CD4-positive, CD25-positive, alpha-beta regulatory T cell (primary cell): ENCODE measurements at regions not wholly inside any gene's neighbourhood (a gene's known extent, or its start where the extent isn't known, plus 50 kb on each side); places are given as distances from the start of the nearest gene placed in this dataset.

Experiments used
- ATAC-seq, 2 donors: fragments of 150-1000 bp; cut with Tn5 transposase; one replicate each; pipeline ENCODE4 v1.10.0; 2021; ENCODE audit warnings: low read depth in 2 of 2, moderate number of reproducible peaks in 2 of 2, moderate library complexity in 1 of 2
- DNase-seq, 3 donors: peaks; one replicate each; pipeline versions ENCODE4 v3.0.0 to v3.0.0-alpha.2; 2012 to 2022; ENCODE audit warnings: mixed read lengths in 1 of 3
- H3K27ac ChIP-seq: one replicate; pipeline ENCODE4 v1.7.0; 2013; ENCODE audit warnings: mild to moderate bottlenecking, low read length; ENCODE audit not compliant: insufficient read depth, poor library complexity, severe bottlenecking
- H3K27me3 ChIP-seq: one replicate; pipeline ENCODE4 v1.7.0; 2013; ENCODE audit warnings: low read length; ENCODE audit not compliant: control insufficient read depth, insufficient read depth
- H3K36me3 ChIP-seq: one replicate; pipeline ENCODE4 v1.7.0; 2013; ENCODE audit warnings: mild to moderate bottlenecking, low read length, moderate library complexity; ENCODE audit not compliant: control insufficient read depth, insufficient read depth
- H3K4me1 ChIP-seq: 2 replicates; pipeline ENCODE4 v1.7.0; 2013; ENCODE audit warnings: mild to moderate bottlenecking, low read length; ENCODE audit not compliant: insufficient read depth, control insufficient read depth, poor library complexity, severe bottlenecking
- H3K4me3 ChIP-seq: one replicate; pipeline ENCODE4 v1.7.0; 2013; ENCODE audit warnings: low read depth, mild to moderate bottlenecking, low read length, moderate library complexity
- H3K9me3 ChIP-seq, 2 experiments: 1 replicate in 1 of 2; 2 replicates in 1 of 2; pipeline ENCODE4 v1.7.0; 2013; ENCODE audit warnings: low read length in 2 of 2, mild to moderate bottlenecking in 1 of 2, moderate library complexity in 1 of 2; ENCODE audit not compliant: control insufficient read depth in 2 of 2
- H3K27ac Mint-ChIP-seq, 3 donors: one replicate each; pipeline ENCODE4 v1.8.0; 2020 to 2022; ENCODE audit warnings: mild to moderate bottlenecking in 3 of 3, mixed read lengths in 3 of 3, moderate library complexity in 2 of 3
- H3K27me3 Mint-ChIP-seq: one replicate; pipeline ENCODE4 v1.8.0; 2022; ENCODE audit warnings: mild to moderate bottlenecking, mixed read lengths
- H3K36me3 Mint-ChIP-seq: one replicate; pipeline ENCODE4 v1.8.0; 2020; ENCODE audit warnings: mixed read lengths
- H3K4me1 Mint-ChIP-seq, 4 donors: one replicate each; pipeline ENCODE4 v1.8.0; 2020 to 2022; ENCODE audit warnings: mixed read lengths in 4 of 4, mild to moderate bottlenecking in 1 of 4
- H3K4me3 Mint-ChIP-seq, 4 donors: one replicate each; pipeline ENCODE4 v1.8.0; 2020 to 2022; ENCODE audit warnings: mild to moderate bottlenecking in 4 of 4, mixed read lengths in 4 of 4, moderate library complexity in 3 of 4
- H3K9me3 Mint-ChIP-seq, 7 donors: one replicate each; pipeline ENCODE4 v1.8.0; 2020 to 2022; ENCODE audit warnings: mixed read lengths in 7 of 7, mild to moderate bottlenecking in 3 of 7, moderate library complexity in 2 of 7

- Mint-ChIP-seq H3K4me1 (peaks cover 0 to 5% (median 1%) of the 10 kb centered on the region in 4 donors), H3K4me3 (no peak overlapping the region), H3K27ac (peak overlapping the region in 1 of 3 donors; percentile 45), H3K36me3 (no peaks in the 10 kb centered on the region), H3K9me3 (no peaks in the 10 kb centered on the region), H3K27me3 (peaks cover 8% of the 10 kb centered on the region)
- ATAC-seq, result no peak
- Histone ChIP-seq H3K36me3 (no peaks in the 10 kb centered on the region), H3K4me1 (peaks cover 3% of the 10 kb centered on the region), H3K4me3 (no peak overlapping the region), H3K9me3 (no peaks in the 10 kb centered on the region), H3K27ac (no peak overlapping the region), H3K27me3 (no peaks in the 10 kb centered on the region)
- no peak for DNase-seq
Observed at GRCh38 chr10:62614389-62615157, 189.9 kb upstream of the ADO start.

- Histone ChIP-seq H3K27ac (no peak overlapping the region), H3K27me3 (no peaks in the 10 kb centered on the region), H3K4me1 (no peaks in the 10 kb centered on the region), H3K9me3 (no peaks in the 10 kb centered on the region), H3K36me3 (no peaks in the 10 kb centered on the region), H3K4me3 (no peak overlapping the region)
- Mint-ChIP-seq H3K27ac (no peak overlapping the region), H3K4me1 (peaks cover 0 to 2% (median 0%) of the 10 kb centered on the region in 4 donors), H3K36me3 (no peaks in the 10 kb centered on the region), H3K9me3 (no peaks in the 10 kb centered on the region), H3K27me3 (no peaks in the 10 kb centered on the region), H3K4me3 (no peak overlapping the region)
- ATAC-seq (no peak), DNase-seq (no peak)
Observed at GRCh38 chr10:62616885-62617590, 187.5 kb upstream of the ADO start.

GRCh38 chr10:62617652-62618051 is 186.9 kb upstream of the ADO start:
- H3K36me3 Mint-ChIP-seq, result no peaks in the 10 kb centered on the region
- ATAC-seq (no peak), DNase-seq (no peak)
- peaks cover 0 to 2% (median 0%) of the 10 kb centered on the region in 4 donors for H3K4me1 Mint-ChIP-seq
- no peak overlapping the region for H3K4me3 ChIP-seq
- no peaks in the 10 kb centered on the region for H3K27me3 ChIP-seq
- no peak overlapping the region for H3K27ac ChIP-seq
- no peaks in the 10 kb centered on the region for H3K36me3 ChIP-seq
- no peaks in the 10 kb centered on the region for H3K4me1 ChIP-seq
- H3K27ac Mint-ChIP-seq, result no peak overlapping the region
- H3K9me3 ChIP-seq, result no peaks in the 10 kb centered on the region
- H3K9me3 Mint-ChIP-seq, result no peaks in the 10 kb centered on the region
- H3K27me3 Mint-ChIP-seq, result no peaks in the 10 kb centered on the region
- H3K4me3 Mint-ChIP-seq, result no peak overlapping the region

- H3K27me3 ChIP-seq, result no peaks in the 10 kb centered on the region
- DNase-seq (no peak), ATAC-seq (no peak)
- no peaks in the 10 kb centered on the region for H3K9me3 Mint-ChIP-seq
- no peaks in the 10 kb centered on the region for H3K9me3 ChIP-seq
- H3K36me3 ChIP-seq, result no peaks in the 10 kb centered on the region
- H3K27ac ChIP-seq, result no peak overlapping the region
- no peaks in the 10 kb centered on the region for H3K4me1 ChIP-seq
- H3K4me3 Mint-ChIP-seq, result no peak overlapping the region
- H3K27ac Mint-ChIP-seq, result no peak overlapping the region
- peaks cover 0 to 2% (median 0%) of the 10 kb centered on the region in 4 donors for H3K4me1 Mint-ChIP-seq
- no peaks in the 10 kb centered on the region for H3K27me3 Mint-ChIP-seq
- no peaks in the 10 kb centered on the region for H3K36me3 Mint-ChIP-seq
- H3K4me3 ChIP-seq, result no peak overlapping the region
Observed at GRCh38 chr10:62618054-62618453, 186.5 kb upstream of the ADO start.

- ATAC-seq (no peak), DNase-seq (no peak)
- no peaks in the 10 kb centered on the region for H3K27me3 ChIP-seq
- no peak overlapping the region for H3K4me3 ChIP-seq
- no peaks in the 10 kb centered on the region for H3K36me3 ChIP-seq
- no peaks in the 10 kb centered on the region for H3K4me1 ChIP-seq
- Mint-ChIP-seq H3K36me3 (no peaks in the 10 kb centered on the region), H3K27me3 (no peaks in the 10 kb centered on the region), H3K27ac (no peak overlapping the region), H3K4me1 (peaks cover 0 to 2% (median 0%) of the 10 kb centered on the region in 4 donors), H3K4me3 (no peak overlapping the region), H3K9me3 (no peaks in the 10 kb centered on the region)
- H3K27ac ChIP-seq, result no peak overlapping the region
- no peaks in the 10 kb centered on the region for H3K9me3 ChIP-seq
Observed at GRCh38 chr10:62618576-62619412, 185.7 kb upstream of the ADO start.

- H3K4me3 Mint-ChIP-seq, result no peak overlapping the region
- H3K4me1 Mint-ChIP-seq, result peaks cover 0 to 2% (median 0%) of the 10 kb centered on the region in 4 donors
- DNase-seq (no peak), ATAC-seq (no peak)
- no peaks in the 10 kb centered on the region for H3K27me3 ChIP-seq
- H3K27me3 Mint-ChIP-seq, result no peaks in the 10 kb centered on the region
- no peaks in the 10 kb centered on the region for H3K9me3 Mint-ChIP-seq
- H3K36me3 ChIP-seq, result no peaks in the 10 kb centered on the region
- H3K27ac Mint-ChIP-seq, result no peak overlapping the region
- no peaks in the 10 kb centered on the region for H3K36me3 Mint-ChIP-seq
- no peak overlapping the region for H3K4me3 ChIP-seq
- no peaks in the 10 kb centered on the region for H3K9me3 ChIP-seq
- H3K27ac ChIP-seq, result no peak overlapping the region
- no peaks in the 10 kb centered on the region for H3K4me1 ChIP-seq
Observed at GRCh38 chr10:62619413-62619738, 185.1 kb upstream of the ADO start.

- Mint-ChIP-seq H3K36me3 (no peaks in the 10 kb centered on the region), H3K4me1 (peaks cover 0 to 2% (median 0%) of the 10 kb centered on the region in 4 donors), H3K4me3 (no peak overlapping the region), H3K9me3 (no peaks in the 10 kb centered on the region), H3K27ac (no peak overlapping the region), H3K27me3 (no peaks in the 10 kb centered on the region)
- no peaks in the 10 kb centered on the region for H3K27me3 ChIP-seq
- peak in 1 of 2 donors; percentile 50 for ATAC-seq
- no peak for DNase-seq
- no peaks in the 10 kb centered on the region for H3K9me3 ChIP-seq
- no peak overlapping the region for H3K4me3 ChIP-seq
- H3K4me1 ChIP-seq, result no peaks in the 10 kb centered on the region
- H3K36me3 ChIP-seq, result no peaks in the 10 kb centered on the region
- H3K27ac ChIP-seq, result no peak overlapping the region
Observed at GRCh38 chr10:62620491-62620890, 184.0 kb upstream of the ADO start.
